GM21717 (cell line): ENCODE measurements at regions not wholly inside any gene's neighbourhood (a gene's known extent, or its start where the extent isn't known, plus 50 kb on each side); places are given as distances from the start of the nearest gene placed in this dataset.

Source experiments
- ATAC-seq: cut with Tn5 transposase; IDR thresholded peaks from one replicate; pipeline ENCODE4 v1.9.1; 2021; ENCODE audit warnings: mild to moderate bottlenecking, moderate library complexity; ENCODE audit not compliant: unreplicated experiment

- no peak for ATAC-seq
Measured at GRCh38 chr20:39474879-39475278, 512.7 kb downstream of the DHX35 start.

GRCh38 chr20:39473536-39473935 lies 511.4 kb downstream of the DHX35 start:
- no peak for ATAC-seq

- ATAC-seq = no peak
Measured at GRCh38 chr20:39468703-39469102, 506.6 kb downstream of the DHX35 start.

- ATAC-seq = no peak
Measured at GRCh38 chr20:39464238-39464637, 502.1 kb downstream of the DHX35 start.

- no peak for ATAC-seq
Measured at GRCh38 chr20:39462416-39462945, 500.3 kb downstream of the DHX35 start.

- ATAC-seq = no peak
Measured at GRCh38 chr20:39458452-39458851, 496.3 kb downstream of the DHX35 start.

GRCh38 chr20:39453890-39454289 lies 491.7 kb downstream of the DHX35 start:
- no peak for ATAC-seq

GRCh38 chr20:39452583-39453340 lies 490.6 kb downstream of the DHX35 start:
- no peak for ATAC-seq

- ATAC-seq = no peak
Measured at GRCh38 chr20:39451386-39451785, 489.2 kb downstream of the DHX35 start.

- ATAC-seq = no peak
Measured at GRCh38 chr20:39446397-39446796, 484.3 kb downstream of the DHX35 start.

- no peak for ATAC-seq
Measured at GRCh38 chr20:39445095-39445494, 483.0 kb downstream of the DHX35 start.

- no peak for ATAC-seq
Measured at GRCh38 chr20:39433466-39433865, 471.3 kb downstream of the DHX35 start.

GRCh38 chr20:39431091-39431880 lies 469.1 kb downstream of the DHX35 start:
- no peak for ATAC-seq

- no peak for ATAC-seq
Measured at GRCh38 chr20:39429726-39430125, 467.6 kb downstream of the DHX35 start.

- no peak for ATAC-seq
Measured at GRCh38 chr20:39424962-39425678, 463.0 kb downstream of the DHX35 start.

GRCh38 chr20:39421571-39422105 lies 459.5 kb downstream of the DHX35 start:
- ATAC-seq = no peak

- no peak for ATAC-seq
Measured at GRCh38 chr20:39412091-39412490, 449.9 kb downstream of the DHX35 start.

GRCh38 chr20:39399463-39399862 lies 437.3 kb downstream of the DHX35 start:
- no peak for ATAC-seq

- no peak for ATAC-seq
Measured at GRCh38 chr20:39398656-39399055, 436.5 kb downstream of the DHX35 start.

- no peak for ATAC-seq
Measured at GRCh38 chr20:39397646-39398045, 435.5 kb downstream of the DHX35 start.
